ENCODE measurements at regions not wholly inside any gene's neighbourhood (a gene's known extent, or its start where the extent isn't known, plus 50 kb on each side); places are given as distances from the start of the nearest gene placed in this dataset.

GRCh38 chr2:41119489-41119888 lies 667.6 kb upstream of the SLC8A1 start:
- Histone ChIP-seq H3K27me3 (ENCODE audit: insufficient read depth, insufficient read length) (no peaks in the 10 kb centered on the region), H3K36me3 (ENCODE audit: insufficient read depth, insufficient read length, low read length) (no peaks in the 10 kb centered on the region), H3K9ac (ENCODE audit: insufficient read length, low read depth) (no peak overlapping the region), H3K9me3 (ENCODE audit: insufficient read depth, low read length) (no peaks in the 10 kb centered on the region), H3K4me1 (ENCODE audit: insufficient read depth, insufficient read length) (no peaks in the 10 kb centered on the region), H3K4me3 (ENCODE audit: insufficient read length, low read depth) (no peak overlapping the region)
- TF ChIP-seq ZNF274 (IDR thresholded peaks at IDR 0.05; ENCODE audit: low read depth, low read length) = no peak
- no peak for TF ChIP-seq YY1 (IDR thresholded peaks at IDR 0.05; ENCODE audit: insufficient read depth, insufficient read length)
- no peak for TF ChIP-seq SUZ12 (IDR thresholded peaks at IDR 0.05; ENCODE audit: extremely low read depth, insufficient read depth, insufficient read length)
- no peak for DNase-seq (ENCODE audit: low read depth, low spot score)

- Histone ChIP-seq H3K27me3 (ENCODE audit: insufficient read depth, insufficient read length) (no peaks in the 10 kb centered on the region), H3K9ac (ENCODE audit: insufficient read length, low read depth) (no peak overlapping the region), H3K4me1 (ENCODE audit: insufficient read depth, insufficient read length) (no peaks in the 10 kb centered on the region), H3K4me3 (ENCODE audit: insufficient read length, low read depth) (no peak overlapping the region), H3K36me3 (ENCODE audit: insufficient read depth, insufficient read length, low read length) (no peaks in the 10 kb centered on the region), H3K9me3 (ENCODE audit: insufficient read depth, low read length) (peaks cover 7% of the 10 kb centered on the region; the same call in 1 of the 2 replicates)
- TF ChIP-seq ZNF274 (IDR thresholded peaks at IDR 0.05; ENCODE audit: low read depth, low read length) (no peak), SUZ12 (IDR thresholded peaks at IDR 0.05; ENCODE audit: extremely low read depth, insufficient read depth, insufficient read length) (no peak), YY1 (IDR thresholded peaks at IDR 0.05; ENCODE audit: insufficient read depth, insufficient read length) (no peak)
- no peak for DNase-seq (ENCODE audit: low read depth, low spot score)
Observed at GRCh38 chr2:41123341-41123740, 671.5 kb upstream of the SLC8A1 start.

- Histone ChIP-seq H3K4me3 (ENCODE audit: insufficient read length, low read depth) (no peak overlapping the region), H3K36me3 (ENCODE audit: insufficient read depth, insufficient read length, low read length) (no peaks in the 10 kb centered on the region), H3K9ac (ENCODE audit: insufficient read length, low read depth) (no peak overlapping the region), H3K27me3 (ENCODE audit: insufficient read depth, insufficient read length) (no peaks in the 10 kb centered on the region), H3K4me1 (ENCODE audit: insufficient read depth, insufficient read length) (no peaks in the 10 kb centered on the region), H3K9me3 (ENCODE audit: insufficient read depth, low read length) (peaks cover 7% of the 10 kb centered on the region; the same call in 1 of the 2 replicates)
- TF ChIP-seq SUZ12 (IDR thresholded peaks at IDR 0.05; ENCODE audit: extremely low read depth, insufficient read depth, insufficient read length) = no peak
- TF ChIP-seq YY1 (IDR thresholded peaks at IDR 0.05; ENCODE audit: insufficient read depth, insufficient read length) = no peak
- TF ChIP-seq ZNF274 (IDR thresholded peaks at IDR 0.05; ENCODE audit: low read depth, low read length) = no peak
- DNase-seq (ENCODE audit: low read depth, low spot score) = no peak
Observed at GRCh38 chr2:41127351-41127750, 675.5 kb upstream of the SLC8A1 start.

GRCh38 chr2:41129988-41130387 lies 678.1 kb upstream of the SLC8A1 start:
- H3K9me3 ChIP-seq (ENCODE audit: insufficient read depth, low read length) = peaks cover 7% of the 10 kb centered on the region; the same call in 1 of the 2 replicates
- TF ChIP-seq ZNF274 (IDR thresholded peaks at IDR 0.05; ENCODE audit: low read depth, low read length) (no peak), YY1 (IDR thresholded peaks at IDR 0.05; ENCODE audit: insufficient read depth, insufficient read length) (no peak), SUZ12 (IDR thresholded peaks at IDR 0.05; ENCODE audit: extremely low read depth, insufficient read depth, insufficient read length) (no peak)
- H3K36me3 ChIP-seq (ENCODE audit: insufficient read depth, insufficient read length, low read length) = no peaks in the 10 kb centered on the region
- no peaks in the 10 kb centered on the region for H3K4me1 ChIP-seq (ENCODE audit: insufficient read depth, insufficient read length)
- H3K4me3 ChIP-seq (ENCODE audit: insufficient read length, low read depth) = no peak overlapping the region
- H3K27me3 ChIP-seq (ENCODE audit: insufficient read depth, insufficient read length) = no peaks in the 10 kb centered on the region
- no peak overlapping the region for H3K9ac ChIP-seq (ENCODE audit: insufficient read length, low read depth)
- DNase-seq (ENCODE audit: low read depth, low spot score) = no peak

- H3K4me3 ChIP-seq (ENCODE audit: insufficient read length, low read depth) = no peak overlapping the region
- H3K9me3 ChIP-seq (ENCODE audit: insufficient read depth, low read length) = no peaks in the 10 kb centered on the region
- no peak for DNase-seq (ENCODE audit: low read depth, low spot score)
- H3K4me1 ChIP-seq (ENCODE audit: insufficient read depth, insufficient read length) = no peaks in the 10 kb centered on the region
- no peak for TF ChIP-seq YY1 (IDR thresholded peaks at IDR 0.05; ENCODE audit: insufficient read depth, insufficient read length)
- no peak overlapping the region for H3K9ac ChIP-seq (ENCODE audit: insufficient read length, low read depth)
- no peaks in the 10 kb centered on the region for H3K36me3 ChIP-seq (ENCODE audit: insufficient read depth, insufficient read length, low read length)
- H3K27me3 ChIP-seq (ENCODE audit: insufficient read depth, insufficient read length) = no peaks in the 10 kb centered on the region
Observed at GRCh38 chr2:41137031-41137430, 685.1 kb upstream of the SLC8A1 start.

- no peaks in the 10 kb centered on the region for H3K4me1 ChIP-seq (ENCODE audit: insufficient read depth, insufficient read length)
- no peak for TF ChIP-seq ZNF274 (IDR thresholded peaks at IDR 0.05; ENCODE audit: low read depth, low read length)
- no peak for TF ChIP-seq SUZ12 (IDR thresholded peaks at IDR 0.05; ENCODE audit: extremely low read depth, insufficient read depth, insufficient read length)
- TF ChIP-seq YY1 (IDR thresholded peaks at IDR 0.05; ENCODE audit: insufficient read depth, insufficient read length) = no peak
Observed at GRCh38 chr2:41141146-41141791, 689.4 kb upstream of the SLC8A1 start.

GRCh38 chr2:41142478-41142877 lies 690.6 kb upstream of the SLC8A1 start:
- Histone ChIP-seq H3K9me3 (ENCODE audit: insufficient read depth, low read length) (no peaks in the 10 kb centered on the region), H3K4me3 (ENCODE audit: insufficient read length, low read depth) (no peak overlapping the region), H3K27me3 (ENCODE audit: insufficient read depth, insufficient read length) (no peaks in the 10 kb centered on the region), H3K36me3 (ENCODE audit: insufficient read depth, insufficient read length, low read length) (no peaks in the 10 kb centered on the region), H3K4me1 (ENCODE audit: insufficient read depth, insufficient read length) (no peaks in the 10 kb centered on the region), H3K9ac (ENCODE audit: insufficient read length, low read depth) (no peak overlapping the region)
- no peak for DNase-seq (ENCODE audit: low read depth, low spot score)
- no peak for TF ChIP-seq ZNF274 (IDR thresholded peaks at IDR 0.05; ENCODE audit: low read depth, low read length)
- TF ChIP-seq SUZ12 (IDR thresholded peaks at IDR 0.05; ENCODE audit: extremely low read depth, insufficient read depth, insufficient read length) = no peak
- TF ChIP-seq YY1 (IDR thresholded peaks at IDR 0.05; ENCODE audit: insufficient read depth, insufficient read length) = no peak

More at GRCh38 chr2:41141146-41141791, 689.4 kb upstream of the SLC8A1 start:
- H3K36me3 ChIP-seq (ENCODE audit: insufficient read depth, insufficient read length, low read length) = no peaks in the 10 kb centered on the region
- no peak for DNase-seq (ENCODE audit: low read depth, low spot score)
- H3K27me3 ChIP-seq (ENCODE audit: insufficient read depth, insufficient read length) = no peaks in the 10 kb centered on the region
- H3K9ac ChIP-seq (ENCODE audit: insufficient read length, low read depth) = no peak overlapping the region
- no peak overlapping the region for H3K4me3 ChIP-seq (ENCODE audit: insufficient read length, low read depth)
- no peaks in the 10 kb centered on the region for H3K9me3 ChIP-seq (ENCODE audit: insufficient read depth, low read length)

All from NT2/D1 (cell line).